NCI-H460 (cell line): ENCODE measurements at regions not wholly inside any gene's neighbourhood (a gene's known extent, or its start where the extent isn't known, plus 50 kb on each side); places are given as distances from the start of the nearest gene placed in this dataset.
"Not testable (repeated sequence)": the region's sequence is repeated elsewhere in the genome, so short reads cannot be mapped to it uniquely, and the experiment has no call there.

Experiments used
- DNase-seq: peaks from one replicate; pipeline ENCODE4 v3.0.0-alpha.2; 2016; ENCODE audit warnings: low read depth; ENCODE audit errors: extremely low read depth

- no peak for DNase-seq
Measured at GRCh38 chr11:81990659-81991443, 742.8 kb downstream of the FAM181B start.

- DNase-seq: no peak
Measured at GRCh38 chr11:81989093-81989492, 744.6 kb downstream of the FAM181B start.

DNA sequence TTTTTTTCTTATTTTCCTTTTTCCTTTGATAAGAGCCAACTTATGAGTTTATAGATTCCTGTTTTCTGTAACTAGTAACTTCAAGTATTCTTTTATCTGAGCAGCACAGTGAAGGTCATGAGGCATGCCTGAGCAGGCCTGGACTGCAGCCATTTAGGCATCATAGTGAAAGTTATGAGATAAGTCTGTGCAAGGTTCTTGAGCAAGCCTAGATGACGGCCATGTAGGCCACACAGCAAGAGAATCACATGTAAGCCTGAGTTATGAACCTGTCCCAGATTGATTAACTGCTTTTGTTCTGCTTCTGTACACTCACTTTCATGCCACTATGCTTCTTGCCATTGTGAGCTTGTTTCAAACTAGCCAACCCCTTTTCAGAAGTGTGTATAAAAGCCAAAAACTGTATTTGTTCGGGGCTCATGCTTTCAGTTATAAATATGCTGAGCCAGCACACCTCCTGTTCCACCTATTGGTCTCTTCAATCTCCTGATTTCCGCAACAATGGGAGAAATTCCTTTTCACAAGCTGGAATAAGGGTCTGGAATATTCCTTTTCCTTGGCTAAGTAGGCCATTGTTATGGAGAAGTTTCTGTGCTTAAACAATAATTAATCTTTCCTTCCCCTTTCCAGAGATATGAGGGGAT lies 745.7 kb downstream of the FAM181B start:
- no peak for DNase-seq

GRCh38 chr11:81986556-81987161 lies 747.0 kb downstream of the FAM181B start:
- DNase-seq: no peak

GRCh38 chr11:81979448-81979847 lies 754.2 kb downstream of the FAM181B start:
- DNase-seq: no peak

DNA sequence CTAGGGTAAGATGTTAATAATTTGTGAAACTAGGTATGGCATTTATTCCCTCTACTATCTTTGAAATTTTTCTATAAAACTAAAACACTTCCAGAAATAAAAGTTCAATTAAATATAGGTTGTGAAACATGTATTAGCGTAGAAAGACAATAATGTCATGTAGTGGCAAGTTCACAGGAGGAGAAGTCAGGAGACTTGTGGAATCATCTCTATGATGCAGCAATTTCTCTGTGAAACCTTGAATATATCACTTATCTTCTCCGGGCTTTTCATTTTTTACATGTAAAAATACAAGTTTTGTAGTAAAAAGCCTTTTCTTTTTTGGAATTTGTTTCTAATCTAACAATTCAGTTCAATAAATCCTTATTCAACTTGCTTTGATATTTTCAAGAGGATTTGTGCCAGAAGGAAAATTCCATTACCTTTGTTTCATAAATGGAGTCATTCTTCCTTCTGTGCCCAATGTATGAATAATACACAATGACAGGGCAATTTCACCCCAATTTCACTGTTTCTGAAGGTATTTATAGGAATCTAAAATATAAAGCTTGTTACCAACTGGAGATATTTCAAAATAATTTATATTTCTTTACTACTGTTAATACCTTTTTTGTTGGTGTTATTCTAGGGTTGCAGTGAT lies 758.3 kb downstream of the FAM181B start:
- DNase-seq: no peak

DNA sequence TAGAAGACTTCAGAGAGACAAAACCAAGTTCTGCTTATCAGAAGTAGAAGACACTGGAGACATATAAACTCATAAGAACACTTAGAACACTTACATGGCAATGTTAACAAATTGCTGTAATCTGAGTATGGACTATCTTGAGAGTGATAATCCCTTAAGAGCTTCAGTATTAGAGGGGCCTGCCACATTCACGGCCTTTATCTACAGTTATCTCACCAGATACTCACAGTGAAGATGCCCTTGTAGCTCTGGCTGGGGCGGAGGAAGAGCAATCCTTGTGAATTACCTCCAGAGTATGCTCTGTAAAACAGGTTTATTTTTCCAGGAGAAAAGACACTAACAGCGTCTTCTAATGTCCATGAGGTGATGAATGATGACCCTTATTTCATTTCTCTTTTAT lies 762.8 kb downstream of the FAM181B start:
- no peak for DNase-seq

- DNase-seq: no peak
Measured at GRCh38 chr11:81967242-81967641, 766.4 kb downstream of the FAM181B start.

- DNase-seq: no peak
Measured at GRCh38 chr11:81966340-81966739, 767.3 kb downstream of the FAM181B start.

GRCh38 chr11:81963018-81963417 lies 770.6 kb downstream of the FAM181B start:
- no peak for DNase-seq

- DNase-seq: no peak
Measured at GRCh38 chr11:81960443-81960842, 773.2 kb downstream of the FAM181B start.

GRCh38 chr11:81959341-81959740 lies 774.3 kb downstream of the FAM181B start:
- no peak for DNase-seq

DNA sequence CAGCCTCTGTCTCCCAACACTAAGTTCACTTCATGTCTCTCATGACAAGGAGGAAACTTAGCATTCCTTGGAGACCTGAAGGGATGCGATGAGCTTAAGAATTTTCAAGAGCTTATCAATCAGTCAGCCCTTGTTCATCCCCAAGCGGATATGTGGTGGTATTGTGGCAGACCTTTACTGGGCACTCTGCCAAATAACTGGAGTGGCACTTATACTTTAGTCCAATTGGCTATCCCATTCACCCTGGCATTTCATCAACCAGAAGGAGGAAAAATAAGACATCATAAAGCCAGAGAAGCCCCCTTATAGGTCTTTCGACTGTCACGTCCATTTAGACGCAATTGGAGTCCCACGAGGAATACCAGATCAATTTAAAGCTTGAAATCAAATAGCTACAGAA lies 779.4 kb downstream of the FAM181B start:
- DNase-seq: not testable (repeated sequence)

DNA sequence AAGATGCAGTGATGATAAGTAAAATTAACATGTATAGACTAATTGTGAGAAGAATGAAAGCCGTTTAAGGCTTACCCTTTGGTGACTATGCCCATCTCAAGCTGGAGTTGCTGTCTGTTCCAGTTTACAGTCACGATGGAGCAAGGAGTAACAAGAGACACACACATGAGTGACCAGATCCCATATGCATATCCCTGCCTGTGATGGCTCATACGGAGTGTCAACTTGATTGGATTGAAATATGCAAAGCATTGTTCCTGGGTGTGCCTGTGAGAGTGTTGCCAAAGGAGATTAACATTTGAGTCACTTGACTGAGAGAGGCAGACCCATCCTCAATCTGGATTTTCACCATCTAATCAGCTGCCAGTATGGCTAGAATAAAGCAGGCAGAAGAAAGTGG lies 786.8 kb downstream of the FAM181B start:
- DNase-seq: no peak

DNA sequence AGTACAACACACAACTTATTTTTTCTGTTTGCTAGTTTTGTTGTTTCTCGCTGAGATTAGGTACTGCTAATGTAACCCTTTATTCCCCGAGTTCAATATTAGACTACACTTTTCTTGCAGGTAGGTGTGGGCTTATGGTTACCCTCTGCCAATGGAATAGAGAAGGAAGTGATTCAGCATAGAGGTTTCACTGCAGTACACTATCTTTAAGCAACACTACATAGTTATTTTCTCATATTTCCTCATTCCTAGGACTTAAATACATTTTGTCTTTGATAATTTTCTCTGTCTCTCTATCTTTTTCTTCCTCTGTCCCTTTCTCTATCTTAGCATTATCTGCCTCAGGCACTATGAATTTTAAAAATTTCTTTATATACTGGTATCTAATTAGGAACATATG lies 791.0 kb downstream of the FAM181B start:
- no peak for DNase-seq

DNA sequence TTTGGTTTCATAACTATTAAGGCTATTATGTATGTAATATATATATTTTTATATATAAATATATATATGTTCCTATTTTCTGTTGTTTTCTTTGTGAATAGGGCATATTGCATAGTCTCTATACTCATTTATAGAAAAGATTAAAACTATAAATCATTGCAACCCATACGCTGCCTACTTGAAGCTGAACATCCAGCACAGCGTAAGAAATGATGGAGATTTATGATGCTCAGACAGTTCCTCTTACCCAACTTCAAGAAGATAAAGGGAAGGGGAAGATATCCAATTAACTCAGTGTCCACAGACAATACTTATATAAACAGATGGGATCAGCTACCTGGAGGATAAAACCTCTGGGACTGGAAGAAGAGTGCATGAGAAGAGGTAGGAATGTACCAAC lies 791.7 kb downstream of the FAM181B start:
- DNase-seq: no peak

GRCh38 chr11:81932303-81932702 lies 801.4 kb downstream of the FAM181B start:
- no peak for DNase-seq

GRCh38 chr11:81920205-81920604 lies 813.5 kb downstream of the FAM181B start:
- DNase-seq: no peak

- DNase-seq: no peak
Measured at GRCh38 chr11:81916451-81916850, 817.2 kb downstream of the FAM181B start.

- no peak for DNase-seq
Measured at GRCh38 chr11:81915045-81915444, 818.6 kb downstream of the FAM181B start.

DNA sequence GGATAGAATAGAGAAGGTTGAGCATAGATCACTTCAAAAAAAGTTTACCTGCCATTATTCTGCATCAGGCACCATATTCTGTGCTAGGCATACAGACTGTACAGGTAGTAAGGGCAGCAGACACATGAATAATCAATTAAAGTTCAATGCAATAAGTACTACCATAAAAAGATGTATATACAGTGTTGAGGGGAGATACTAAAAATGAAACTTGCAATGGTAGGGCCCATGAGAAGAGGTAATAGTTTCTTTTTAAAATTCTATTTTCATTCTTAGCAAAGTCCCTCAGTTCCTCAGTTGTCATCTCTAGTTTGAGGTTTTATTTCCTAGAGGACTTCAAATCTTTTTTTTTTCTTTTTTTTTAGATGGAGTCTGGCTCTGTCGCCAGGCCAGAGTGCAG lies 819.9 kb downstream of the FAM181B start:
- no peak for DNase-seq

DNA sequence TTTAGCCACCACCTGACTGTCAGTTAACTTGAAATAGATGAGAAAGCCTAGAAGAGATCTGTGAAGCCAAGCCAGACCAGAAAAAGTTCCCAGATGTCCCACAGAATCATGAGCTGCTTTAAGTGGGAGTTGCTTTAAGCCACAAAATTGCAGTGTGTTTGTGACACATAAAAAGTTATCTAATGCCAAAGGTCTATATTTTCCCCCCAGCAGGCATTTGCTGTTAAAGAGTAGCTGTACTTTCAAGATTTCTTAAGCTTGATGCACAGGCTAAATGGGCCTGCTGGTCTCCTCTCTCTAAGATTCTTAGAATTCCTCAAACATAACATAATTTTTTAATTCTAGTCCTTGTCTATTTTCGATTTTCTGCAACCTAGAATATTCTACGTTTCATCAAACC lies 825.7 kb downstream of the FAM181B start:
- DNase-seq: no peak
